A673 (cell line): ENCODE measurements at regions not wholly inside any gene's neighbourhood (a gene's known extent, or its start where the extent isn't known, plus 50 kb on each side); places are given as distances from the start of the nearest gene placed in this dataset.

Experiments
- BruUV-seq: library from RNA; stranded (reverse); fragments of 400-500 nt; replicated peaks from 2 replicates; lab custom pipeline; 2021; lab: Mats Ljungman, UMichigan
- CTCF ChIA-PET: fragments of 300-600 bp; sonication (Branson Sonifier 250); formaldehyde crosslinking; loops from one replicate; lab custom pipeline; 2022; ENCODE audit warnings: antibody characterized with exemption; lab: Charles Lee
- POLR2A ChIA-PET: fragments of 300-600 bp; sonication (Branson Sonifier 250); formaldehyde crosslinking; loops from one replicate; lab custom pipeline; 2022; ENCODE audit warnings: antibody characterized with exemption; ENCODE audit not compliant: low non-redundant PET; lab: Charles Lee
- DNase-seq: peaks from one replicate; pipeline ENCODE4 v3.0.0-alpha.2; 2015; ENCODE audit warnings: low spot score
- H3K27ac ChIP-seq: fragments of 200-600 bp; sonication (generic); 2 replicates; pipeline ENCODE4 v1.5.1; 2016; ENCODE audit warnings: mixed run types, low read depth, mild to moderate bottlenecking, mixed read lengths, antibody characterized with exemption, low read length; ENCODE audit not compliant: poor library complexity, severe bottlenecking
- H3K27me3 ChIP-seq: fragments of 200-600 bp; sonication (generic); replicated peaks from 2 replicates; pipeline ENCODE4 v1.6.1; 2017; ENCODE audit warnings: mixed run types, low read depth, mild to moderate bottlenecking, mixed read lengths, antibody characterized with exemption, low read length; ENCODE audit not compliant: insufficient read depth, poor library complexity
- H3K36me3 ChIP-seq: fragments of 200-600 bp; sonication (generic); 2 replicates; pipeline ENCODE4 v1.6.1; 2016; ENCODE audit warnings: mixed run types, mild to moderate bottlenecking, mixed read lengths, antibody characterized with exemption, low read length; ENCODE audit not compliant: insufficient read depth, poor library complexity, severe bottlenecking
- H3K4me1 ChIP-seq: fragments of 200-600 bp; sonication (generic); 2 replicates; pipeline ENCODE4 v1.6.1; 2017; ENCODE audit warnings: mixed run types, mild to moderate bottlenecking, mixed read lengths, antibody characterized with exemption, low read length; ENCODE audit not compliant: insufficient read depth, poor library complexity, severe bottlenecking
- H3K4me3 ChIP-seq: fragments of 200-600 bp; sonication (generic); 2 replicates; pipeline ENCODE4 v1.5.1; 2016; ENCODE audit warnings: low read depth, mixed run types, mild to moderate bottlenecking, mixed read lengths, low read length; ENCODE audit not compliant: poor library complexity, severe bottlenecking
- H3K9me3 ChIP-seq: fragments of 200-600 bp; sonication (generic); 2 replicates; pipeline ENCODE4 v1.6.1; 2016; ENCODE audit warnings: mixed run types, low read depth, mild to moderate bottlenecking, mixed read lengths, antibody characterized with exemption, low read length; ENCODE audit not compliant: poor library complexity, severe bottlenecking
- CTCF ChIP-seq: fragments of 300-800, 200-600 bp; sonication (generic); conservative IDR thresholded peaks from 2 replicates; pipeline ENCODE4 v1.5.1; 2017; ENCODE audit warnings: low read depth, mild to moderate bottlenecking, antibody characterized with exemption, low read length, moderate library complexity, mixed read lengths
- EZH2 ChIP-seq: fragments of 200-600 bp; sonication (generic); IDR thresholded peaks from 2 replicates; pipeline ENCODE4 v1.6.1; 2017; ENCODE audit warnings: borderline replicate concordance, low read depth, mild to moderate bottlenecking, mixed read lengths, antibody characterized with exemption, low read length; ENCODE audit not compliant: poor library complexity, severe bottlenecking
- intact Hi-C: fragments of 100-400 bp; cut with micrococcal nuclease; formaldehyde crosslinking; loops from one replicate; pipeline ENCODE4 v1.10.0; 2022; ENCODE audit not compliant: unreplicated experiment

- no peaks in the 10 kb centered on the region for H3K27me3 ChIP-seq
- BruUV-seq: no TSS peak
- H3K36me3 ChIP-seq: no peaks in the 10 kb centered on the region
- intact Hi-C loops: loop anchor here (10.0 kb wide), 1 partner anchor 429 kb away; no protein-coding TSS in a partner anchor
- H3K4me1 ChIP-seq: no peaks in the 10 kb centered on the region
- CTCF ChIA-PET: no interaction called here
- TF ChIP-seq CTCF: no peak
- no peak for TF ChIP-seq EZH2
- H3K4me3 ChIP-seq: no peak overlapping the region
- H3K9me3 ChIP-seq: peaks cover 8% of the 10 kb centered on the region
- H3K27ac ChIP-seq: no peak overlapping the region
- DNase-seq: no peak
- POLR2A ChIA-PET: no interaction called here
These were observed 262.0 kb upstream of the RARB start for GRCh38 chr3:25166016-25166415.

DNA sequence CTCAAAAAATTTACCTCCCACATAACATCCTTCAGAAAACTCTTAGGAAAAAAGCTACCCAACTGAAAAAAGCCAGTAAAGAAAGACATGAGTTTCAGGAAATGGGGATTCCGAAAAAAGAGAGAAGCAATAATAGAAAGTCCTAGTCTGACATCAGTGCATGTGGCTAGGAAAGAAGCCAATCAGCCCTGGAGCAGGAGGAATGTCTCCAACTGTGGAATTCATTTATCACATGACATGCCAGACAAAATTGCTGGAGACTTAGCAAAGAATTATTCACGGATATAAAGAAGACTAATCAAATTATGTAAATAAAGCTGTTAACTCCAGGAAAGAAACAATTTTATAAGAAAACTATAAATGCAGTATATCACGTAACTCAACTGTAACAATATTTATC lies 258.9 kb upstream of the RARB start:
- Histone ChIP-seq H3K27me3 (no peaks in the 10 kb centered on the region), H3K27ac (no peak overlapping the region), H3K9me3 (peaks cover 8% of the 10 kb centered on the region), H3K4me1 (no peaks in the 10 kb centered on the region), H3K36me3 (no peaks in the 10 kb centered on the region), H3K4me3 (no peak overlapping the region)
- intact Hi-C loops: loop anchor here (10.0 kb wide), 1 partner anchor 426 kb away; no protein-coding TSS in a partner anchor
- DNase-seq: peak; percentile 40
- no TSS peak for BruUV-seq
- ChIA-PET POLR2A (no interaction called here), CTCF (no interaction called here)
- TF ChIP-seq CTCF: no peak
- no peak for TF ChIP-seq EZH2

DNA sequence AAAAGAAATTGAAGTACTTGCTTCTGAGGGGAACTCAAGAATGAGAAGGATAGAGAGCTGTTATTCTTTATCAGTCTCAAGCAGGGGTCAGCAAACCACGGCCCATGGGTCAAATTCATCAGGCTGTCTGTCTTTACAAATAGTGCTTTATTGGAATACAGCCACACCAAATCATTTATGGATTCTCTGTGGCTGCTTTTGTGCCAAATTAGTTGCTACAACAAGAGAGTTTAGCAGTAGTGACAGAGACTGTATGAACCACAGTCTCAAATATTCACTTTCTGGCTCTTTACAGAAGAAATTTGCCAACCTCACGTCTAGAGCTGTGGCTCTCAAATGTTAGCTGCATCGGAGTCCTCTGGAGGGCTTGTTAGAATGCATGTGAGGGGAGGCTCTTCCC lies 258.0 kb upstream of the RARB start:
- Histone ChIP-seq H3K4me1 (no peaks in the 10 kb centered on the region), H3K9me3 (peaks cover 8% of the 10 kb centered on the region), H3K4me3 (no peak overlapping the region), H3K27ac (no peak overlapping the region), H3K27me3 (no peaks in the 10 kb centered on the region), H3K36me3 (no peaks in the 10 kb centered on the region)
- POLR2A ChIA-PET: no interaction called here
- intact Hi-C loops: no loop called here
- no peak for DNase-seq
- TF ChIP-seq CTCF (no peak), EZH2 (no peak)
- BruUV-seq: no TSS peak
- CTCF ChIA-PET: interaction anchor here (0.6 kb wide), 2 partner anchors 22 to 275 kb away, joined by 3 to 6 read pairs; no protein-coding TSS in a partner anchor
